Esophagus squamous epithelium (tissue), 4 donors: ENCODE measurements at regions not wholly inside any gene's neighbourhood (a gene's known extent, or its start where the extent isn't known, plus 50 kb on each side); places are given as distances from the start of the nearest gene placed in this dataset.

Experiments
- POLR2A ChIP-seq, 4 donors: fragments of 450-650 bp; IDR thresholded peaks; one replicate each; pipeline ENCODE4 v1.6.1; 2017; ENCODE audit warnings: antibody characterized with exemption in 4 of 4, mild to moderate bottlenecking in 4 of 4, moderate library complexity in 3 of 4
- TF ChIP-seq, protein P1 (sequence below), 6 experiments: fragments of 450-650 bp in 4 of 6; fragments of 200-600 bp in 2 of 6; sonication (generic) in 2 of 6; IDR thresholded peaks; one replicate each; pipeline ENCODE4 v1.5.1; 2016 to 2019; ENCODE audit warnings: antibody characterized with exemption in 6 of 6, mild to moderate bottlenecking in 4 of 6, moderate library complexity in 4 of 6

- TF ChIP-seq, protein P1, sequence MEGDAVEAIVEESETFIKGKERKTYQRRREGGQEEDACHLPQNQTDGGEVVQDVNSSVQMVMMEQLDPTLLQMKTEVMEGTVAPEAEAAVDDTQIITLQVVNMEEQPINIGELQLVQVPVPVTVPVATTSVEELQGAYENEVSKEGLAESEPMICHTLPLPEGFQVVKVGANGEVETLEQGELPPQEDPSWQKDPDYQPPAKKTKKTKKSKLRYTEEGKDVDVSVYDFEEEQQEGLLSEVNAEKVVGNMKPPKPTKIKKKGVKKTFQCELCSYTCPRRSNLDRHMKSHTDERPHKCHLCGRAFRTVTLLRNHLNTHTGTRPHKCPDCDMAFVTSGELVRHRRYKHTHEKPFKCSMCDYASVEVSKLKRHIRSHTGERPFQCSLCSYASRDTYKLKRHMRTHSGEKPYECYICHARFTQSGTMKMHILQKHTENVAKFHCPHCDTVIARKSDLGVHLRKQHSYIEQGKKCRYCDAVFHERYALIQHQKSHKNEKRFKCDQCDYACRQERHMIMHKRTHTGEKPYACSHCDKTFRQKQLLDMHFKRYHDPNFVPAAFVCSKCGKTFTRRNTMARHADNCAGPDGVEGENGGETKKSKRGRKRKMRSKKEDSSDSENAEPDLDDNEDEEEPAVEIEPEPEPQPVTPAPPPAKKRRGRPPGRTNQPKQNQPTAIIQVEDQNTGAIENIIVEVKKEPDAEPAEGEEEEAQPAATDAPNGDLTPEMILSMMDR (IDR thresholded peaks at IDR 0.05) = no peak
- no peak for TF ChIP-seq POLR2A (IDR thresholded peaks at IDR 0.05)
Observed at GRCh38 chr13:67330149-67330548, 100.0 kb upstream of the PCDH9 start.
